Kidney (tissue), 13 donors: ENCODE measurements at regions not wholly inside any gene's neighbourhood (a gene's known extent, or its start where the extent isn't known, plus 50 kb on each side); places are given as distances from the start of the nearest gene placed in this dataset.
"Not testable (repeated sequence)": the region's sequence is repeated elsewhere in the genome, so short reads cannot be mapped to it uniquely, and the experiment has no call there.

Source experiments
- DNase-seq, 5 donors: peaks; one replicate each; pipeline ENCODE4 v3.0.0-alpha.2; 2013 to 2020
- FAIRE-seq: peaks from 2 replicates; lab custom pipeline; 2012; peaks lifted over from hg19 to GRCh38; lab: Jason Lieb, UNC
- H3K27ac ChIP-seq, 2 donors: one replicate each; pipeline ENCODE4 v1.7.0; 2013; ENCODE audit warnings: low read depth in 2 of 2, low read length in 2 of 2, inconsistent platforms in 1 of 2
- H3K27me3 ChIP-seq: one replicate; pipeline ENCODE4 v1.7.1; 2013; ENCODE audit warnings: low read length, inconsistent platforms; ENCODE audit not compliant: control insufficient read depth, insufficient read depth
- H3K36me3 ChIP-seq, 3 donors: one replicate each; pipeline versions ENCODE4 v1.7.0 to v1.7.1; 2013; ENCODE audit warnings: low read length in 3 of 3, control low read depth in 1 of 3, inconsistent platforms in 1 of 3; ENCODE audit not compliant: insufficient read depth in 3 of 3, control insufficient read depth in 2 of 3
- H3K4me1 ChIP-seq, 3 donors: one replicate each; pipeline versions ENCODE4 v1.7.0 to v1.7.1; 2013; ENCODE audit warnings: low read length in 3 of 3, inconsistent platforms in 1 of 3, low read depth in 1 of 3; ENCODE audit not compliant: control insufficient read depth in 2 of 3, insufficient read depth in 2 of 3
- H3K4me3 ChIP-seq, 3 donors: one replicate each; pipeline versions ENCODE4 v1.7.0 to v1.8.1; 2013; ENCODE audit warnings: low read length in 3 of 3, control low read depth in 1 of 3, inconsistent platforms in 1 of 3
- H3K9ac ChIP-seq, 3 donors: one replicate each; pipeline versions ENCODE4 v1.7.0 to v1.7.1; 2013; ENCODE audit warnings: low read length in 3 of 3, control low read depth in 1 of 3, inconsistent platforms in 1 of 3
- H3K9me3 ChIP-seq, 3 donors: one replicate each; pipeline versions ENCODE4 v1.7.0 to v1.7.1; 2013; ENCODE audit warnings: low read length in 3 of 3, control low read depth in 1 of 3, inconsistent platforms in 1 of 3; ENCODE audit not compliant: control insufficient read depth in 2 of 3, insufficient read depth in 1 of 3
- intact Hi-C: fragments of 100-400 bp; cut with DNase I; formaldehyde crosslinking; loops from one replicate; pipeline ENCODE4 v1.11.1; 2022
- TF ChIP-seq, protein P1 (sequence below): IDR thresholded peaks from 3 replicates; pipeline ENCODE4 v1.5.1; 2012; ENCODE audit warnings: mild to moderate bottlenecking, moderate library complexity, borderline replicate concordance; ENCODE audit not compliant: insufficient read depth; ENCODE audit errors: extremely low read depth
- donor health status: control.
- donor health status: control.
- donor health status: control.
- donor health status: control.
- donor health status: control.
- donor health status: DM: yes; HTN: yes; CAD: no.
- donor health status: Normal renal cell carcinoma (clear cell type).

DNA sequence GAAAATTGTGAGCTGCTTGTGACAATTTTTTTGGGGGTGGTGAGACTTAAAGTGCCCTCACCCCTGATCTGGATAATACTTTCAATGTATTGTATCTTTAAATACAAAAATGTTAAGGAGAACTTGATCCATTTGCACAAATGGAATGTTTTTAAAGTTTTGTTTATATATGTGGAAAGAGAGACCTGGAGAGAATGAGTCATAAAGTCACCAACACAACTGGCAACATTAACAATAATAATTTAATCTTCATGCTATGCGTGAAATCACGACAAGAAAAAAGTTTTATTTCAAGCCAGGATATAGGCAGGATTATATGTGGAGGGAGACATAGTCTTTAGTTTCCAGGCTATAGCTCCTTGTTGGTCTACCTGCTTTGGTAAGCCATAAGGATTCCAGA is 537.5 kb downstream of the GPAM start:
- FAIRE-seq, result no peak
- Histone ChIP-seq H3K27ac (no peak overlapping the region), H3K9me3 (peaks cover 0 to 9% (median 0%) of the 10 kb centered on the region in 3 donors), H3K36me3 (no peaks in the 10 kb centered on the region), H3K4me3 (no peak overlapping the region), H3K27me3 (no peaks in the 10 kb centered on the region), H3K4me1 (no peaks in the 10 kb centered on the region), H3K9ac (no peak overlapping the region)
- TF ChIP-seq, protein P1, sequence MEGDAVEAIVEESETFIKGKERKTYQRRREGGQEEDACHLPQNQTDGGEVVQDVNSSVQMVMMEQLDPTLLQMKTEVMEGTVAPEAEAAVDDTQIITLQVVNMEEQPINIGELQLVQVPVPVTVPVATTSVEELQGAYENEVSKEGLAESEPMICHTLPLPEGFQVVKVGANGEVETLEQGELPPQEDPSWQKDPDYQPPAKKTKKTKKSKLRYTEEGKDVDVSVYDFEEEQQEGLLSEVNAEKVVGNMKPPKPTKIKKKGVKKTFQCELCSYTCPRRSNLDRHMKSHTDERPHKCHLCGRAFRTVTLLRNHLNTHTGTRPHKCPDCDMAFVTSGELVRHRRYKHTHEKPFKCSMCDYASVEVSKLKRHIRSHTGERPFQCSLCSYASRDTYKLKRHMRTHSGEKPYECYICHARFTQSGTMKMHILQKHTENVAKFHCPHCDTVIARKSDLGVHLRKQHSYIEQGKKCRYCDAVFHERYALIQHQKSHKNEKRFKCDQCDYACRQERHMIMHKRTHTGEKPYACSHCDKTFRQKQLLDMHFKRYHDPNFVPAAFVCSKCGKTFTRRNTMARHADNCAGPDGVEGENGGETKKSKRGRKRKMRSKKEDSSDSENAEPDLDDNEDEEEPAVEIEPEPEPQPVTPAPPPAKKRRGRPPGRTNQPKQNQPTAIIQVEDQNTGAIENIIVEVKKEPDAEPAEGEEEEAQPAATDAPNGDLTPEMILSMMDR, result no peak
- intact Hi-C loops, result no loop called here
- no peak for DNase-seq

DNA sequence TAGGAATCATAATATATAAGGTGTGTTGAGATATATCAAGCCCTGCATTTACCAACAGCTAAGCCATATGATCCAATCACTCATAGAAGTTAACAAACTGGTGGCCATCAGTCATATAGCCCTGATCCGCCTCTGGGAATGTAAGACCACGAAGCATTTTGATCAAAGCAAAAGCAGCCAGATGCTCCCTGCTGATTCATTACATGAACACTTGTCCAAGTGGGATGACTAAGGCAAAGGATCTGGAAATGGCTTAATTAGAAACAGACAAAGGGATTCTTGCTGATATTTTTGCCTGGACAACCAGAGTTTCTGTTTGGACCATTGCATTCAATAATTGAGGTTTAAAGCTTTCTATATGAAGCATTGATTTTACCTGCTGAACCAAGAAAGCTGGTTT is 535.5 kb downstream of the GPAM start:
- Histone ChIP-seq H3K36me3 (no peaks in the 10 kb centered on the region), H3K4me3 (no peak overlapping the region), H3K9me3 (peaks cover 0 to 9% (median 0%) of the 10 kb centered on the region in 3 donors), H3K9ac (no peak overlapping the region), H3K4me1 (no peaks in the 10 kb centered on the region), H3K27me3 (no peaks in the 10 kb centered on the region), H3K27ac (no peak overlapping the region)
- no peak for DNase-seq
- intact Hi-C loops, result no loop called here
- TF ChIP-seq, protein P1, result no peak
- FAIRE-seq, result no peak

DNA sequence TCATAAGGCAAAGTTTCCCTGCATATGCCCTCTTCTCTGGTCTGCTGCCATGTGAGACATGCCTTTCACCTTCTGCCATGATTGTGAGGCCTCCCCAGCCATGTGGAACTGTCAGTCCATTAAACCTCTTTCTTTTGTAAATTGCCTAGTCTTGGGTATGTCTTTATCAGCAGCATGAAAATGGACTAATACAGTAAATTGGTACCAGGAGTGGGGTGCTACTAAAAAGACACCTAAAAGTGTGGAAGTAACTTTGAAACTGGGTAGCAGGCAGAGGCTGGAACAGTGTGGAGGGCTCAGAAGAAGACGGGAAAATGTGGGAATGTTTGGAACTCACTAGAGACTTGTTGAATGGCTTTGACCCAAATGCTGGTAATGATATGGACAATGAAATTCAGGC is 534.5 kb downstream of the GPAM start:
- H3K9ac ChIP-seq, H3K36me3 ChIP-seq, H3K9me3 ChIP-seq, H3K4me3 ChIP-seq, H3K4me1 ChIP-seq, FAIRE-seq, H3K27me3 ChIP-seq, intact Hi-C loops, DNase-seq, H3K27ac ChIP-seq: not testable (repeated sequence)

DNA sequence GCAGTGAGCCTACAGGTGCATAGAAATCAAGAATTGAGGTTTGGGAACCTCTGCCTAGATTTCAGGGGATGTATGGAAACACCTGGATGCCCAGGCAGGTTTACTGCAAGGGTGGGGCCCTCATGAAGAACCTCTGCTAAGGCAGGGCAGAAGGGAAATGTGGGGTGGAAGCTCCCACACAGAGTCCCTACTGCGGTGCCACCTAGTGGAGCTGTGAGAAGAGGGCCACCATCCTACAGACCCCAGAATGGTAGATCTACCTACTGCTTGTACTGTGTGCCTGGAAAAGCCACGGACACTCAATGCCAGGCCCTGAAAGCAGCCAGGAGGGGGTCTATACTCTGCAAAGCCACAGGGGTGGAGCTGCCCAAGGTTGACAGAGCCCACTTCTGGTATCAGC is 533.5 kb downstream of the GPAM start:
- intact Hi-C loops, result no loop called here
- peaks cover 0 to 9% (median 0%) of the 10 kb centered on the region in 3 donors for H3K9me3 ChIP-seq

More for the DNA sequence above, 533.5 kb downstream of the GPAM start:
- no peak for FAIRE-seq
- no peak overlapping the region for H3K4me3 ChIP-seq
- H3K9ac ChIP-seq, result no peak overlapping the region
- H3K27ac ChIP-seq, result no peak overlapping the region
- H3K36me3 ChIP-seq, result no peaks in the 10 kb centered on the region
- DNase-seq, result no peak
- no peaks in the 10 kb centered on the region for H3K4me1 ChIP-seq
- no peaks in the 10 kb centered on the region for H3K27me3 ChIP-seq
- TF ChIP-seq, protein P1, result no peak
